SU-DHL-6 (cell line): ENCODE measurements at regions not wholly inside any gene's neighbourhood (a gene's known extent, or its start where the extent isn't known, plus 50 kb on each side); places are given as distances from the start of the nearest gene placed in this dataset.

Experiments
- H2AFZ ChIP-seq: fragments of 200-600 bp; sonication (generic); 2 replicates; pipeline ENCODE4 v1.6.1; 2014; ENCODE audit warnings: low read depth, mild to moderate bottlenecking, moderate library complexity, mixed read lengths, antibody characterized with exemption, low read length; ENCODE audit not compliant: severe bottlenecking
- H3F3A ChIP-seq: fragments of 200-600 bp; shearing (Covaris generic); 2 replicates; pipeline ENCODE4 v1.6.0; 2016; ENCODE audit warnings: antibody characterized with exemption, mild to moderate bottlenecking; ENCODE audit not compliant: insufficient read depth
- H3K27ac ChIP-seq: fragments of 200-600 bp; sonication (generic); 2 replicates; pipeline ENCODE4 v1.5.1; 2016; ENCODE audit warnings: low read depth, mild to moderate bottlenecking, low read length, moderate library complexity, mixed read lengths
- H3K27me3 ChIP-seq: fragments of 200-600 bp; sonication (generic), shearing (Covaris generic); 2 replicates; pipeline ENCODE4 v1.6.0; 2014; ENCODE audit warnings: mild to moderate bottlenecking, low read length
- H3K36me3 ChIP-seq: fragments of 200-600 bp; sonication (generic); 2 replicates; pipeline ENCODE4 v1.6.1; 2014; ENCODE audit warnings: mild to moderate bottlenecking, low read length, mixed read lengths
- H3K4me2 ChIP-seq: fragments of 300-600, 200-600 bp; shearing (Covaris generic), sonication (generic); 2 replicates; pipeline ENCODE4 v1.6.0; 2014; ENCODE audit warnings: low read length, low read depth, mild to moderate bottlenecking; ENCODE audit not compliant: poor library complexity, severe bottlenecking
- H3K4me3 ChIP-seq: fragments of 200-600 bp; sonication (generic); 2 replicates; pipeline ENCODE4 v1.5.1; 2014; ENCODE audit warnings: antibody characterized with exemption, low read length, mild to moderate bottlenecking, mixed read lengths; ENCODE audit not compliant: insufficient read depth, poor library complexity, severe bottlenecking
- H3K79me2 ChIP-seq: fragments of 200-600 bp; sonication (generic); 2 replicates; pipeline ENCODE4 v1.6.1; 2014; ENCODE audit warnings: mild to moderate bottlenecking, low read length, moderate library complexity; ENCODE audit not compliant: insufficient read depth
- H3K9ac ChIP-seq: fragments of 200-600 bp; sonication (generic); 2 replicates; pipeline ENCODE4 v1.7.0; 2014; ENCODE audit warnings: mild to moderate bottlenecking, low read length
- H3K9me2 ChIP-seq: fragments of 200-600 bp; sonication (generic); replicated peaks from 2 replicates; pipeline ENCODE4 v1.6.1; 2014; ENCODE audit warnings: low read length; ENCODE audit not compliant: insufficient read depth
- H3K9me3 ChIP-seq: fragments of 200-600 bp; sonication (generic); 2 replicates; pipeline ENCODE4 v1.6.1; 2014; ENCODE audit warnings: low read length, mixed read lengths; ENCODE audit not compliant: insufficient read depth
- H4K20me1 ChIP-seq: fragments of 200-600 bp; sonication (generic); 2 replicates; pipeline ENCODE4 v1.6.1; 2014; ENCODE audit warnings: low read depth, mild to moderate bottlenecking, antibody characterized with exemption, low read length, moderate library complexity, mixed read lengths
- CTCF ChIP-seq: fragments of 200-600 bp; sonication (generic); IDR thresholded peaks from one replicate; pipeline ENCODE4 v1.5.1; 2017; ENCODE audit warnings: antibody characterized with exemption, mild to moderate bottlenecking, low read length, moderate library complexity; ENCODE audit not compliant: insufficient read depth, poor library complexity, severe bottlenecking
- EZH2phosphoT487 ChIP-seq: fragments of 200-600 bp; sonication (generic), shearing (Covaris generic); conservative IDR thresholded peaks from 2 replicates; pipeline ENCODE4 v1.6.1; 2018; ENCODE audit warnings: mild to moderate bottlenecking, antibody characterized with exemption, low read length, moderate library complexity, mixed read lengths

- no peaks in the 10 kb centered on the region for H3K27me3 ChIP-seq
Observed at GRCh38 chr20:47427067-47427466, 70.6 kb upstream of the ZMYND8 start.

GRCh38 chr20:47427746-47428145 is 71.2 kb upstream of the ZMYND8 start:
- Histone ChIP-seq H3K4me3 (no peak overlapping the region), H3K9ac (no peak overlapping the region), H3K9me3 (peaks cover 12% of the 10 kb centered on the region; the same call in 1 of the 2 replicates), H3K4me2 (peak overlapping the region; percentile 11), H3K9me2 (no peaks in the 10 kb centered on the region), H3K36me3 (peaks cover 28% of the 10 kb centered on the region), H3K79me2 (peaks cover 21% of the 10 kb centered on the region; the same call in 1 of the 2 replicates), H3K27ac (peak overlapping the region; percentile 69), H3F3A (peaks cover 52% of the 10 kb centered on the region), H3K27me3 (no peaks in the 10 kb centered on the region), H4K20me1 (no peaks in the 10 kb centered on the region), H2AFZ (no peak overlapping the region)
- TF ChIP-seq EZH2phosphoT487 (no peak), CTCF (no peak)

More at GRCh38 chr20:47427067-47427466, 70.6 kb upstream of the ZMYND8 start:
- Histone ChIP-seq H3F3A (peaks cover 50% of the 10 kb centered on the region), H3K9me3 (peaks cover 12% of the 10 kb centered on the region; the same call in 1 of the 2 replicates), H3K36me3 (peaks cover 30% of the 10 kb centered on the region), H3K27ac (peak overlapping the region; percentile 69; the same call in 1 of the 2 replicates), H3K79me2 (peaks cover 21% of the 10 kb centered on the region; the same call in 1 of the 2 replicates), H3K9ac (no peak overlapping the region), H4K20me1 (no peaks in the 10 kb centered on the region), H3K4me3 (no peak overlapping the region), H3K9me2 (no peaks in the 10 kb centered on the region), H3K4me2 (no peak overlapping the region), H2AFZ (no peak overlapping the region)
- TF ChIP-seq CTCF (no peak), EZH2phosphoT487 (no peak)

GRCh38 chr20:47428164-47428563 is 71.7 kb upstream of the ZMYND8 start:
- H3K36me3 ChIP-seq, result peaks cover 25% of the 10 kb centered on the region
- peak overlapping the region; percentile 69 for H3K27ac ChIP-seq
- TF ChIP-seq EZH2phosphoT487 (no peak), CTCF (no peak)
- no peaks in the 10 kb centered on the region for H3K9me2 ChIP-seq
- H3K9ac ChIP-seq, result 0 out of 2 replicates have a peak overlapping the region, but pooled peaks have one; percentile 1
- peaks cover 12% of the 10 kb centered on the region; the same call in 1 of the 2 replicates for H3K9me3 ChIP-seq
- peaks cover 21% of the 10 kb centered on the region; the same call in 1 of the 2 replicates for H3K79me2 ChIP-seq
- no peaks in the 10 kb centered on the region for H4K20me1 ChIP-seq
- H3K4me2 ChIP-seq, result no peak overlapping the region
- no peak overlapping the region for H2AFZ ChIP-seq
- H3K27me3 ChIP-seq, result no peaks in the 10 kb centered on the region
- H3F3A ChIP-seq, result peaks cover 52% of the 10 kb centered on the region
- no peak overlapping the region for H3K4me3 ChIP-seq
